HG03558 (cell line): ENCODE measurements at regions not wholly inside any gene's neighbourhood (a gene's known extent, or its start where the extent isn't known, plus 50 kb on each side); places are given as distances from the start of the nearest gene placed in this dataset.

Experiments
- ATAC-seq: cut with Tn5 transposase; IDR thresholded peaks from one replicate; pipeline ENCODE4 v1.9.1; 2021; ENCODE audit warnings: moderate number of reproducible peaks; ENCODE audit not compliant: unreplicated experiment; ENCODE audit errors: extremely low read depth

GRCh38 chr13:105016266-105016665, 1519.2 kb downstream of the EFNB2 start:
- ATAC-seq = no peak

GRCh38 chr13:105008604-105009003, 1526.9 kb downstream of the EFNB2 start:
- ATAC-seq = no peak

- ATAC-seq = no peak
These were observed 1528.2 kb downstream of the EFNB2 start for GRCh38 chr13:105007166-105007808.

- ATAC-seq = no peak
These were observed 1539.4 kb downstream of the EFNB2 start for GRCh38 chr13:104996022-104996421.

GRCh38 chr13:104993708-104994107, 1541.8 kb downstream of the EFNB2 start:
- no peak for ATAC-seq

- no peak for ATAC-seq
These were observed 1547.8 kb downstream of the EFNB2 start for GRCh38 chr13:104987621-104988020.

- ATAC-seq = peak; percentile 57
These were observed 1551.1 kb downstream of the EFNB2 start for GRCh38 chr13:104984296-104984818.

GRCh38 chr13:104983601-104984000, 1551.9 kb downstream of the EFNB2 start:
- no peak for ATAC-seq

- no peak for ATAC-seq
These were observed 1554.9 kb downstream of the EFNB2 start for GRCh38 chr13:104980586-104980985.

GRCh38 chr13:104979281-104980030, 1556.0 kb downstream of the EFNB2 start:
- no peak for ATAC-seq

GRCh38 chr13:104976986-104977385, 1558.5 kb downstream of the EFNB2 start:
- no peak for ATAC-seq

- ATAC-seq = peak; percentile 45
These were observed 1560.2 kb downstream of the EFNB2 start for GRCh38 chr13:104975272-104975671.

GRCh38 chr13:104968876-104969275, 1566.6 kb downstream of the EFNB2 start:
- no peak for ATAC-seq

- ATAC-seq = no peak
These were observed 1567.4 kb downstream of the EFNB2 start for GRCh38 chr13:104967836-104968630.

GRCh38 chr13:104967376-104967775, 1568.1 kb downstream of the EFNB2 start:
- no peak for ATAC-seq

- ATAC-seq = no peak
These were observed 1573.1 kb downstream of the EFNB2 start for GRCh38 chr13:104962411-104962810.

GRCh38 chr13:104961246-104961645, 1574.2 kb downstream of the EFNB2 start:
- ATAC-seq = no peak

- no peak for ATAC-seq
These were observed 1581.3 kb downstream of the EFNB2 start for GRCh38 chr13:104954210-104954609.

- no peak for ATAC-seq
These were observed 1581.9 kb downstream of the EFNB2 start for GRCh38 chr13:104953588-104953987.

GRCh38 chr13:104949840-104950740, 1585.4 kb downstream of the EFNB2 start:
- ATAC-seq = no peak
